ENCODE measurements at regions not wholly inside any gene's neighbourhood (a gene's known extent, or its start where the extent isn't known, plus 50 kb on each side); places are given as distances from the start of the nearest gene placed in this dataset.

DNA sequence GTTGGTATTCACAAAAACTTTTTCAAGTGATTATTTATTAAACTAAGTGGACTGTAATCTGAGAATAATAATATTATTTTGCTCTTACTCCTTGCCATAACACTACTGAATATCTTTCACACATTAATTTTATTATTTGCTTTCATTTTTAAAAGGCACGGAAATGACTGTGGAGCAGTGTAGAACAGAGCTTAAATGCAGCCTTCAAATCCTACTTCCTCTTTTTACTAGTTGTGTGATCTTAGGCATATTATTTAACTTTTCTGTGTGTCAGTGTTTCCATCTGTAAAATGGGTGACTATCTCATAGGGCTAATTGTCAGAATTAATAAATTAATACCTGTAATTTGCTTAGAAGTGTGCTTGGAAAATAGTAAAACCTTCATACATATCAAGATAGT, 55.5 kb upstream of the SLC8A1 start:
- H3K4me3 ChIP-seq (ENCODE audit: insufficient read depth, low read depth, low read length, poor library complexity, severe bottlenecking): no peak overlapping the region
- no peaks in the 10 kb centered on the region for H3K4me1 ChIP-seq (ENCODE audit: control insufficient read depth, insufficient read depth, low read length, poor library complexity, severe bottlenecking)
- H3K9me3 ChIP-seq (ENCODE audit: control insufficient read depth, low read length): no peaks in the 10 kb centered on the region
- H3K27ac ChIP-seq (ENCODE audit: insufficient read depth, low read length, poor library complexity, severe bottlenecking): no peak overlapping the region
- no peaks in the 10 kb centered on the region for H3K27me3 ChIP-seq (replicated peaks; ENCODE audit: control insufficient read depth, insufficient read depth, low read length, poor library complexity, severe bottlenecking)
- DNase-seq: no peak
- no peaks in the 10 kb centered on the region for H3K36me3 ChIP-seq (ENCODE audit: control insufficient read depth, insufficient read depth, low read length)

- H3K27ac ChIP-seq (ENCODE audit: insufficient read depth, low read length, poor library complexity, severe bottlenecking): no peak overlapping the region
- DNase-seq: no peak
- H3K4me1 ChIP-seq (ENCODE audit: control insufficient read depth, insufficient read depth, low read length, poor library complexity, severe bottlenecking): no peaks in the 10 kb centered on the region
- no peaks in the 10 kb centered on the region for H3K36me3 ChIP-seq (ENCODE audit: control insufficient read depth, insufficient read depth, low read length)
- H3K9me3 ChIP-seq (ENCODE audit: control insufficient read depth, low read length): no peaks in the 10 kb centered on the region
- no peak overlapping the region for H3K4me3 ChIP-seq (ENCODE audit: insufficient read depth, low read depth, low read length, poor library complexity, severe bottlenecking)
- no peaks in the 10 kb centered on the region for H3K27me3 ChIP-seq (replicated peaks; ENCODE audit: control insufficient read depth, insufficient read depth, low read length, poor library complexity, severe bottlenecking)
Measured at GRCh38 chr2:40510304-40510703, 58.4 kb upstream of the SLC8A1 start.

- Histone ChIP-seq H3K9me3 (ENCODE audit: control insufficient read depth, low read length) (no peaks in the 10 kb centered on the region), H3K4me3 (ENCODE audit: insufficient read depth, low read depth, low read length, poor library complexity, severe bottlenecking) (no peak overlapping the region)
- no peak for DNase-seq
Measured at GRCh38 chr2:40511661-40512213, 59.8 kb upstream of the SLC8A1 start.

GRCh38 chr2:40512256-40512655, 60.4 kb upstream of the SLC8A1 start:
- H3K27ac ChIP-seq (ENCODE audit: insufficient read depth, low read length, poor library complexity, severe bottlenecking): no peak overlapping the region
- H3K9me3 ChIP-seq (ENCODE audit: control insufficient read depth, low read length): no peaks in the 10 kb centered on the region
- no peaks in the 10 kb centered on the region for H3K4me1 ChIP-seq (ENCODE audit: control insufficient read depth, insufficient read depth, low read length, poor library complexity, severe bottlenecking)
- no peak overlapping the region for H3K4me3 ChIP-seq (ENCODE audit: insufficient read depth, low read depth, low read length, poor library complexity, severe bottlenecking)
- no peaks in the 10 kb centered on the region for H3K27me3 ChIP-seq (replicated peaks; ENCODE audit: control insufficient read depth, insufficient read depth, low read length, poor library complexity, severe bottlenecking)
- no peak for DNase-seq
- no peaks in the 10 kb centered on the region for H3K36me3 ChIP-seq (ENCODE audit: control insufficient read depth, insufficient read depth, low read length)

More at GRCh38 chr2:40511661-40512213, 59.8 kb upstream of the SLC8A1 start:
- no peaks in the 10 kb centered on the region for H3K36me3 ChIP-seq (ENCODE audit: control insufficient read depth, insufficient read depth, low read length)
- no peaks in the 10 kb centered on the region for H3K27me3 ChIP-seq (replicated peaks; ENCODE audit: control insufficient read depth, insufficient read depth, low read length, poor library complexity, severe bottlenecking)
- no peaks in the 10 kb centered on the region for H3K4me1 ChIP-seq (ENCODE audit: control insufficient read depth, insufficient read depth, low read length, poor library complexity, severe bottlenecking)
- H3K27ac ChIP-seq (ENCODE audit: insufficient read depth, low read length, poor library complexity, severe bottlenecking): no peak overlapping the region

- Histone ChIP-seq H3K4me3 (ENCODE audit: insufficient read depth, low read depth, low read length, poor library complexity, severe bottlenecking) (no peak overlapping the region), H3K4me1 (ENCODE audit: control insufficient read depth, insufficient read depth, low read length, poor library complexity, severe bottlenecking) (no peaks in the 10 kb centered on the region), H3K36me3 (ENCODE audit: control insufficient read depth, insufficient read depth, low read length) (no peaks in the 10 kb centered on the region), H3K27ac (ENCODE audit: insufficient read depth, low read length, poor library complexity, severe bottlenecking) (no peak overlapping the region), H3K27me3 (replicated peaks; ENCODE audit: control insufficient read depth, insufficient read depth, low read length, poor library complexity, severe bottlenecking) (no peaks in the 10 kb centered on the region), H3K9me3 (ENCODE audit: control insufficient read depth, low read length) (no peaks in the 10 kb centered on the region)
- DNase-seq: no peak
Measured at GRCh38 chr2:40513201-40513600, 61.3 kb upstream of the SLC8A1 start.

DNA sequence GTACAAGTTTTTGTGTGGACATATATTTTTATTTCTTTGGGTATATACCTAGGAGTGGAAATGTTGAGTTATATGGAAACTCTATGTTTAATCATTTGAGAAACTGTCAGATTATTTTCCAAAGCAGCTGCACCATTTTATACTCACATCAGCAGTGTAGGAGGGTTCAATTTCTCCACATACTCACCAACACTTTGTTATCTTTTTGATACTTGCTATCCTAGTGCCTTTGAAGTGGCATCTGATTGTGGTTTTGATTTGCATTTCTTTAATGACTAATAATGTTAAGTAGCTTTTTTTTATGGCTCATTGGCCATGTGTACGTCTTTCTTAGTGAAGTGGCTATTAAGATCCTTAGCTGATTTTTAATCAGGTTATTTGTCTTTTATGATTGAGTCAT, 64.7 kb upstream of the SLC8A1 start:
- H3K9me3 ChIP-seq (ENCODE audit: control insufficient read depth, low read length): no peaks in the 10 kb centered on the region
- no peaks in the 10 kb centered on the region for H3K4me1 ChIP-seq (ENCODE audit: control insufficient read depth, insufficient read depth, low read length, poor library complexity, severe bottlenecking)
- H3K36me3 ChIP-seq (ENCODE audit: control insufficient read depth, insufficient read depth, low read length): no peaks in the 10 kb centered on the region
- no peak overlapping the region for H3K27ac ChIP-seq (ENCODE audit: insufficient read depth, low read length, poor library complexity, severe bottlenecking)
- no peaks in the 10 kb centered on the region for H3K27me3 ChIP-seq (replicated peaks; ENCODE audit: control insufficient read depth, insufficient read depth, low read length, poor library complexity, severe bottlenecking)
- no peak for DNase-seq
- H3K4me3 ChIP-seq (ENCODE audit: insufficient read depth, low read depth, low read length, poor library complexity, severe bottlenecking): no peak overlapping the region

DNA sequence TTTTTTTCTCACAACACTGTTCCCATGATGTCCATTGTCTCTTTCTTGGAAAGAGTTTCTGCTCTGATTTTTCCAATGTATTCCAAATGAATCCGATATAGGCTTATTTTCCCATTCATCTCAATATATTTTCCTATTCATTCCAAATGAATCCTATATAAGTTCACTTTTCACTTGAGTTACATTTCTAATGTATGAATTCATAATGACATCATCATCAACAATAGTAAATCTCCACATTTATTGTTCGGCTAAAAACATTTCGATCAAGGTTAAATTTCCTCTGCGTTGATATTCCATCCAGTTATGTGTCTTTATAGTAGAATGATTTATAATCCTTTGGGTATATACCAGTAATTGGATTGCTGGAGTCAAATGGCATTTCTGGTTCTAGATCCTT, 76.7 kb upstream of the SLC8A1 start:
- Histone ChIP-seq H3K9me3 (ENCODE audit: control insufficient read depth, low read length) (no peaks in the 10 kb centered on the region), H3K4me3 (ENCODE audit: insufficient read depth, low read depth, low read length, poor library complexity, severe bottlenecking) (no peak overlapping the region), H3K27me3 (replicated peaks; ENCODE audit: control insufficient read depth, insufficient read depth, low read length, poor library complexity, severe bottlenecking) (no peaks in the 10 kb centered on the region), H3K4me1 (ENCODE audit: control insufficient read depth, insufficient read depth, low read length, poor library complexity, severe bottlenecking) (no peaks in the 10 kb centered on the region), H3K36me3 (ENCODE audit: control insufficient read depth, insufficient read depth, low read length) (no peaks in the 10 kb centered on the region), H3K27ac (ENCODE audit: insufficient read depth, low read length, poor library complexity, severe bottlenecking) (no peak overlapping the region)
- DNase-seq: no peak

GRCh38 chr2:40531359-40531758, 79.5 kb upstream of the SLC8A1 start:
- no peaks in the 10 kb centered on the region for H3K9me3 ChIP-seq (ENCODE audit: control insufficient read depth, low read length)
- no peak for DNase-seq

DNA sequence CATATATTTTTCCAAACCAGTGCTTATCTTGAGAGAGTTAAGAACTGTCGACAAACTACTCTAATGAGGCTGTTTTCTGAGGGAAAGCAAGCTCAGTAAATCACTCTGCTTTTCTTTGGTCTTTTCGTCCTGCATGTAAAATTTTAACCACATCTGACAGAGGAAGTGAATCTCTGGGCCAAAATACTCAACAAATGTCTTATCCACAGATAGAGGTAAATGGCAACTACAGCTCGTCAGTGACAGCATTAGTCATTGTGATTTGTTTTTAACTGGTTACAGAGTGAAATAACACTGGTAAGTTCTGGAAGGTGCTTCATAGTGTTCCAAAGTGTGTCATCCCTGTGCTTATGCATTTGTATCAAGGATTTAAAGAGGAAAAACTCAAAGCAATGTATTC, 82.6 kb upstream of the SLC8A1 start:
- no peaks in the 10 kb centered on the region for H3K36me3 ChIP-seq (ENCODE audit: control insufficient read depth, insufficient read depth, low read length)
- H3K27me3 ChIP-seq (replicated peaks; ENCODE audit: control insufficient read depth, insufficient read depth, low read length, poor library complexity, severe bottlenecking): no peaks in the 10 kb centered on the region
- H3K9me3 ChIP-seq (ENCODE audit: control insufficient read depth, low read length): no peaks in the 10 kb centered on the region
- H3K4me3 ChIP-seq (ENCODE audit: insufficient read depth, low read depth, low read length, poor library complexity, severe bottlenecking): no peak overlapping the region
- H3K27ac ChIP-seq (ENCODE audit: insufficient read depth, low read length, poor library complexity, severe bottlenecking): no peak overlapping the region
- no peak for DNase-seq
- no peaks in the 10 kb centered on the region for H3K4me1 ChIP-seq (ENCODE audit: control insufficient read depth, insufficient read depth, low read length, poor library complexity, severe bottlenecking)

More at GRCh38 chr2:40531359-40531758, 79.5 kb upstream of the SLC8A1 start:
- Histone ChIP-seq H3K4me3 (ENCODE audit: insufficient read depth, low read depth, low read length, poor library complexity, severe bottlenecking) (no peak overlapping the region), H3K27ac (ENCODE audit: insufficient read depth, low read length, poor library complexity, severe bottlenecking) (no peak overlapping the region), H3K27me3 (replicated peaks; ENCODE audit: control insufficient read depth, insufficient read depth, low read length, poor library complexity, severe bottlenecking) (no peaks in the 10 kb centered on the region), H3K4me1 (ENCODE audit: control insufficient read depth, insufficient read depth, low read length, poor library complexity, severe bottlenecking) (no peaks in the 10 kb centered on the region), H3K36me3 (ENCODE audit: control insufficient read depth, insufficient read depth, low read length) (no peaks in the 10 kb centered on the region)

DNA sequence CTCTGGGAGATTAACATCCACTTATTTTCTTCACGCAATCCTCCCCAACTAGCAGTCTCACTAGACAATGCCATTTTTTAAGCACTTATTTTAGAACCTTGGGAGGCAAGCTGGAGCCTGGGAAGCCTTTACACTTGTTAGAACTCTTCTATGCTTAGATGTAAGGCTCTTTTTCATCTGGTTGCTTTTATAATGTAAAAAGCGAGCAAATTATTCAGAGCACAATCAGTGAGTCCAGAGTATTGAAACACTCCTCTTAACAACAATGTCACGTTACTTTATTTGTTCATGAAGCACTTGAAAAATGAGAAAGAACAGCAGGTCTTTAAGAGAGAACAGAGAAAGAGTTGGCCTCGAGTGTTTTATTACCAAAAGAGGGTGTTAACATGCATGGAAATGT, 84.1 kb upstream of the SLC8A1 start:
- Histone ChIP-seq H3K36me3 (ENCODE audit: control insufficient read depth, insufficient read depth, low read length) (no peaks in the 10 kb centered on the region), H3K27ac (ENCODE audit: insufficient read depth, low read length, poor library complexity, severe bottlenecking) (no peak overlapping the region), H3K9me3 (ENCODE audit: control insufficient read depth, low read length) (no peaks in the 10 kb centered on the region), H3K4me3 (ENCODE audit: insufficient read depth, low read depth, low read length, poor library complexity, severe bottlenecking) (no peak overlapping the region), H3K4me1 (ENCODE audit: control insufficient read depth, insufficient read depth, low read length, poor library complexity, severe bottlenecking) (no peaks in the 10 kb centered on the region), H3K27me3 (replicated peaks; ENCODE audit: control insufficient read depth, insufficient read depth, low read length, poor library complexity, severe bottlenecking) (no peaks in the 10 kb centered on the region)
- no peak for DNase-seq

Measured in effector memory CD4-positive, alpha-beta T cell (primary cell).